Cardiac muscle cell (in vitro differentiated cells and primary cell): ENCODE measurements at regions not wholly inside any gene's neighbourhood (a gene's known extent, or its start where the extent isn't known, plus 50 kb on each side); places are given as distances from the start of the nearest gene placed in this dataset.

Experiments
- DNase-seq, 2 donors: peaks; one replicate each; pipeline versions ENCODE4 v3.0.0 to v3.0.0-alpha.2; 2010 to 2017; ENCODE audit warnings: low read depth in 1 of 2, low spot score in 1 of 2
- H3K27ac ChIP-seq: fragments of 200-600 bp; sonication (generic); 2 replicates; pipeline ENCODE4 v1.5.1; 2016
- H3K27me3 ChIP-seq: fragments of 200-600 bp; sonication (generic); 2 replicates; pipeline ENCODE4 v1.6.0; 2016; ENCODE audit warnings: control low read depth
- H3K36me3 ChIP-seq: fragments of 200-600 bp; sonication (generic); 2 replicates; pipeline ENCODE4 v1.5.1; 2016; ENCODE audit warnings: control low read depth
- H3K4me1 ChIP-seq: fragments of 200-600 bp; sonication (generic); 2 replicates; pipeline ENCODE4 v1.8.1; 2017; ENCODE audit warnings: low read depth, mild to moderate bottlenecking, mixed run types
- H3K4me3 ChIP-seq: fragments of 200-600 bp; sonication (generic); 2 replicates; pipeline ENCODE4 v1.5.1; 2016; ENCODE audit warnings: mild to moderate bottlenecking
- H3K9me3 ChIP-seq: fragments of 200-600 bp; sonication (generic); 2 replicates; pipeline ENCODE4 v1.5.1; 2017; ENCODE audit warnings: low read depth, mild to moderate bottlenecking, control low read depth
- TF ChIP-seq, protein P1 (sequence below): IDR thresholded peaks from 2 replicates; pipeline ENCODE4 v1.5.1; 2012; ENCODE audit warnings: low read depth, mild to moderate bottlenecking, low read length

- H3K36me3 ChIP-seq, result no peaks in the 10 kb centered on the region
- no peak overlapping the region for H3K27ac ChIP-seq
- no peak overlapping the region for H3K4me3 ChIP-seq
- TF ChIP-seq, protein P1, sequence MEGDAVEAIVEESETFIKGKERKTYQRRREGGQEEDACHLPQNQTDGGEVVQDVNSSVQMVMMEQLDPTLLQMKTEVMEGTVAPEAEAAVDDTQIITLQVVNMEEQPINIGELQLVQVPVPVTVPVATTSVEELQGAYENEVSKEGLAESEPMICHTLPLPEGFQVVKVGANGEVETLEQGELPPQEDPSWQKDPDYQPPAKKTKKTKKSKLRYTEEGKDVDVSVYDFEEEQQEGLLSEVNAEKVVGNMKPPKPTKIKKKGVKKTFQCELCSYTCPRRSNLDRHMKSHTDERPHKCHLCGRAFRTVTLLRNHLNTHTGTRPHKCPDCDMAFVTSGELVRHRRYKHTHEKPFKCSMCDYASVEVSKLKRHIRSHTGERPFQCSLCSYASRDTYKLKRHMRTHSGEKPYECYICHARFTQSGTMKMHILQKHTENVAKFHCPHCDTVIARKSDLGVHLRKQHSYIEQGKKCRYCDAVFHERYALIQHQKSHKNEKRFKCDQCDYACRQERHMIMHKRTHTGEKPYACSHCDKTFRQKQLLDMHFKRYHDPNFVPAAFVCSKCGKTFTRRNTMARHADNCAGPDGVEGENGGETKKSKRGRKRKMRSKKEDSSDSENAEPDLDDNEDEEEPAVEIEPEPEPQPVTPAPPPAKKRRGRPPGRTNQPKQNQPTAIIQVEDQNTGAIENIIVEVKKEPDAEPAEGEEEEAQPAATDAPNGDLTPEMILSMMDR, result no peak
- H3K9me3 ChIP-seq, result no peaks in the 10 kb centered on the region
- peak in 1 of 2 donors; percentile 89 for DNase-seq
- no peaks in the 10 kb centered on the region for H3K27me3 ChIP-seq
- no peaks in the 10 kb centered on the region for H3K4me1 ChIP-seq
Observed at GRCh38 chr2:181354626-181355025, 102.6 kb upstream of the ITGA4 start.

GRCh38 chr2:181356526-181357130 lies 100.6 kb upstream of the ITGA4 start:
- no peaks in the 10 kb centered on the region for H3K27me3 ChIP-seq
- no peaks in the 10 kb centered on the region for H3K4me1 ChIP-seq
- TF ChIP-seq, protein P1, result no peak
- H3K27ac ChIP-seq, result no peak overlapping the region
- no peaks in the 10 kb centered on the region for H3K36me3 ChIP-seq
- no peak for DNase-seq
- no peak overlapping the region for H3K4me3 ChIP-seq
- H3K9me3 ChIP-seq, result no peaks in the 10 kb centered on the region

DNA sequence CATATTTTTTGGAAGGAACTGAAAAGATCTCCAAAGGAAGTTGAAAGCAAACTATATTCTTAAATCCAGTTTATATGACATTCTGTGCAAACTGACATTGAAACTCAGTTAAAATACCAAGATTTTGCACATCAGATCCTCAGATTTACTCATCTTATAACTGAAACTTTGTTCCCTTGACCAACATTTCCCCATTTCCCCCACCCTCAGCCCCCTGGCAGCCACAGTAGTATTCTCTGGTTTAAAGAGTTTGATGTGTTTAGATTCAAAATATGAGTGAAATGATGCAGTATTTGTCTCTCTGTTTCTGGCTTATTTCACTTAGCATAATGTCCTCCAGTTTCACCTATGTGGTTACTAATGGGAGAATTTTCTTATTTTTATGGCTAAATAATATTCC lies 99.2 kb upstream of the ITGA4 start:
- Histone ChIP-seq H3K27me3 (no peaks in the 10 kb centered on the region), H3K36me3 (no peaks in the 10 kb centered on the region), H3K9me3 (no peaks in the 10 kb centered on the region), H3K4me3 (no peak overlapping the region), H3K4me1 (no peaks in the 10 kb centered on the region), H3K27ac (no peak overlapping the region)
- TF ChIP-seq, protein P1, result no peak
- no peak for DNase-seq

- no peaks in the 10 kb centered on the region for H3K27me3 ChIP-seq
- TF ChIP-seq, protein P1, result no peak
Observed at GRCh38 chr2:181362561-181362960, 94.6 kb upstream of the ITGA4 start.

GRCh38 chr2:181363164-181363563 lies 94.0 kb upstream of the ITGA4 start:
- Histone ChIP-seq H3K36me3 (no peaks in the 10 kb centered on the region), H3K27me3 (no peaks in the 10 kb centered on the region), H3K4me1 (no peaks in the 10 kb centered on the region), H3K4me3 (no peak overlapping the region), H3K9me3 (no peaks in the 10 kb centered on the region), H3K27ac (no peak overlapping the region)
- TF ChIP-seq, protein P1, result no peak
- DNase-seq, result no peak

More at GRCh38 chr2:181362561-181362960, 94.6 kb upstream of the ITGA4 start:
- no peaks in the 10 kb centered on the region for H3K9me3 ChIP-seq
- H3K4me3 ChIP-seq, result no peak overlapping the region
- no peak for DNase-seq
- no peak overlapping the region for H3K27ac ChIP-seq
- no peaks in the 10 kb centered on the region for H3K4me1 ChIP-seq
- no peaks in the 10 kb centered on the region for H3K36me3 ChIP-seq
